ENCODE measurements at regions not wholly inside any gene's neighbourhood (a gene's known extent, or its start where the extent isn't known, plus 50 kb on each side); places are given as distances from the start of the nearest gene placed in this dataset.

GRCh38 chr6:159487636-159488035 is 205.4 kb downstream of the SOD2 start:
- intact Hi-C loops (cut with DNase I) = no loop called here
- DNase-seq = no peak

- intact Hi-C loops (cut with DNase I) = no loop called here
- DNase-seq = no peak
Observed at GRCh38 chr6:159483259-159483658, 209.8 kb downstream of the SOD2 start.

GRCh38 chr6:159481897-159482296 is 211.1 kb downstream of the SOD2 start:
- no peak for DNase-seq
- intact Hi-C loops (cut with DNase I) = no loop called here

GRCh38 chr6:159480471-159480870 is 212.6 kb downstream of the SOD2 start:
- intact Hi-C loops (cut with DNase I) = no loop called here
- DNase-seq = no peak

GRCh38 chr6:159479146-159479545 is 213.9 kb downstream of the SOD2 start:
- intact Hi-C loops (cut with DNase I) = no loop called here
- no peak for DNase-seq

GRCh38 chr6:159473475-159474263 is 219.4 kb downstream of the SOD2 start:
- no peak for DNase-seq
- intact Hi-C loops (cut with DNase I) = no loop called here

- intact Hi-C loops (cut with DNase I) = no loop called here
- no peak for DNase-seq
Observed at GRCh38 chr6:159470397-159470796, 222.6 kb downstream of the SOD2 start.

- intact Hi-C loops (cut with DNase I) = loop anchor here (10.0 kb wide), 1 partner anchor 295 kb away; no protein-coding TSS in a partner anchor
- no peak for DNase-seq
Observed at GRCh38 chr6:159469443-159469842, 223.6 kb downstream of the SOD2 start.

- DNase-seq = no peak
- intact Hi-C loops (cut with DNase I) = loop anchor here (10.0 kb wide), 1 partner anchor 294 kb away; no protein-coding TSS in a partner anchor
Observed at GRCh38 chr6:159468994-159469393, 224.0 kb downstream of the SOD2 start.

- DNase-seq = no peak
- intact Hi-C loops (cut with DNase I) = loop anchor here (10.0 kb wide), 1 partner anchor 293 kb away; no protein-coding TSS in a partner anchor
Observed at GRCh38 chr6:159467473-159468041, 225.5 kb downstream of the SOD2 start.

- no peak for DNase-seq
- intact Hi-C loops (cut with DNase I) = loop anchor here (10.0 kb wide), 1 partner anchor 292 kb away; no protein-coding TSS in a partner anchor
Observed at GRCh38 chr6:159466926-159467325, 226.1 kb downstream of the SOD2 start.

- no peak for DNase-seq
- intact Hi-C loops (cut with DNase I) = loop anchor here (10.0 kb wide), 1 partner anchor 290 kb away; no protein-coding TSS in a partner anchor
Observed at GRCh38 chr6:159464816-159465215, 228.2 kb downstream of the SOD2 start.

- DNase-seq = no peak
- intact Hi-C loops (cut with DNase I) = loop anchor here (10.0 kb wide), 1 partner anchor 288 kb away; no protein-coding TSS in a partner anchor
Observed at GRCh38 chr6:159463119-159463829, 229.8 kb downstream of the SOD2 start.

GRCh38 chr6:159462431-159462830 is 230.6 kb downstream of the SOD2 start:
- intact Hi-C loops (cut with DNase I) = loop anchor here (10.0 kb wide), 1 partner anchor 288 kb away; no protein-coding TSS in a partner anchor
- no peak for DNase-seq

GRCh38 chr6:159461998-159462397 is 231.0 kb downstream of the SOD2 start:
- intact Hi-C loops (cut with DNase I) = loop anchor here (10.0 kb wide), 1 partner anchor 287 kb away; no protein-coding TSS in a partner anchor
- no peak for DNase-seq

- intact Hi-C loops (cut with DNase I) = loop anchor here (10.0 kb wide), 1 partner anchor 286 kb away; no protein-coding TSS in a partner anchor
- no peak for DNase-seq
Observed at GRCh38 chr6:159461266-159461665, 231.8 kb downstream of the SOD2 start.

- no peak for DNase-seq
- intact Hi-C loops (cut with DNase I) = loop anchor here (10.0 kb wide), 1 partner anchor 286 kb away; no protein-coding TSS in a partner anchor
Observed at GRCh38 chr6:159460476-159460875, 232.6 kb downstream of the SOD2 start.

- intact Hi-C loops (cut with DNase I) = no loop called here
- no peak for DNase-seq
Observed at GRCh38 chr6:159456349-159456748, 236.7 kb downstream of the SOD2 start.

GRCh38 chr6:159455700-159456274 is 237.3 kb downstream of the SOD2 start:
- intact Hi-C loops (cut with DNase I) = no loop called here
- no peak for DNase-seq

- intact Hi-C loops (cut with DNase I) = no loop called here
- DNase-seq = no peak
Observed at GRCh38 chr6:159450815-159451465, 242.1 kb downstream of the SOD2 start.
